ENCODE measurements at regions not wholly inside any gene's neighbourhood (a gene's known extent, or its start where the extent isn't known, plus 50 kb on each side); places are given as distances from the start of the nearest gene placed in this dataset.

DNA sequence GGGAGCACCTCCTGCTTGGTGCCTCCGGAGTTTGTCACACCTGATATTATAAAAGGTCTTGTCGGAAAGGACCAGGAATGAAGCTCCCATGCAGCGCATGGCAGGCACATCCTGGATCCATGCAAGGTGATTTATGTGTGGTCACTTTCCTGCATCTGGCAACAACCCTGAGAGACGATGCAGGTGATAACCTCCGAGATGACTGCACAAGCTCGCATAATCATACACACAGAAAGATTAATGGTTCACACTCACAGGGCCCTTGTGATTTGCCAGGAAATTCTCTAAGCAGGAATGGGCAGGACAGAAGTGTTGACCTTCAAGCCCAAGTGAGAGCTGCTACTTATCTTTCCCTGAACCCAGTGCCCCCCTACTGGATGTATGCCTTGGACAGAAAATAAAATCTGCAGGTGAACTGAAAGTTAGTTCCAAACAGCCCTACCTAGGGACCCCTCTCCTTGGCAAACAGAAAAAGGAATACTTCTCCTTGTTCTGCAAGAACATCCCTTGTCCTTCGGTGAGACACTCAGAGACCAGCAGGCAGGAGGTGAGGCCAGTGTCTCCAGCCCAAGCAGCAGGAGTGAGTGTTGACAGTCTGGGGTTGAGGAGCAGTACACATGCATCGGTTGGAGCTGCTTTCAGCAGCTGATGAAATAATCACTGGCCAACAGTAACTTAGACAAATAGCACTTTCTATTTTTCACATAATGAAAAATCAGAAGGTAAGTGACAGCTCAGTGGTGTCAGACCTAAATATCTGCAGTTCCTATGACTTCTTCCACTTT, 619.4 kb upstream of the B3GAT1 start:
- no peak overlapping the region for H3K4me3 ChIP-seq (ENCODE audit: low read depth, low read length, poor library complexity, severe bottlenecking)
- no peak overlapping the region for H3K4me2 ChIP-seq (ENCODE audit: low read length)
- H3K9me2 ChIP-seq (ENCODE audit: low read depth, low read length), result no peaks in the 10 kb centered on the region
- H2AFZ ChIP-seq (ENCODE audit: low read length), result no peak overlapping the region
- H3K36me3 ChIP-seq (ENCODE audit: insufficient read depth, low read length), result no peaks in the 10 kb centered on the region
- H3K27ac ChIP-seq (ENCODE audit: low read depth, low read length, poor library complexity, severe bottlenecking), result no peak overlapping the region
- H3K79me2 ChIP-seq (ENCODE audit: insufficient read depth, low read length), result no peaks in the 10 kb centered on the region
- no peak overlapping the region for H3K9ac ChIP-seq (ENCODE audit: low read length)
- H3F3A ChIP-seq (ENCODE audit: insufficient read depth, low read length), result no peaks in the 10 kb centered on the region
- H3K9me3 ChIP-seq (ENCODE audit: low read length), result no peaks in the 10 kb centered on the region
- H3K4me1 ChIP-seq (ENCODE audit: insufficient read depth, low read length, severe bottlenecking), result no peaks in the 10 kb centered on the region
- no peaks in the 10 kb centered on the region for H4K20me1 ChIP-seq (ENCODE audit: insufficient read depth, low read length)
- no peaks in the 10 kb centered on the region for H3K27me3 ChIP-seq (ENCODE audit: insufficient read depth, low read length)
- no peak for TF ChIP-seq EZH2 (IDR thresholded peaks at IDR 0.05; ENCODE audit: borderline replicate concordance, low read length)
- TF ChIP-seq, protein P1, sequence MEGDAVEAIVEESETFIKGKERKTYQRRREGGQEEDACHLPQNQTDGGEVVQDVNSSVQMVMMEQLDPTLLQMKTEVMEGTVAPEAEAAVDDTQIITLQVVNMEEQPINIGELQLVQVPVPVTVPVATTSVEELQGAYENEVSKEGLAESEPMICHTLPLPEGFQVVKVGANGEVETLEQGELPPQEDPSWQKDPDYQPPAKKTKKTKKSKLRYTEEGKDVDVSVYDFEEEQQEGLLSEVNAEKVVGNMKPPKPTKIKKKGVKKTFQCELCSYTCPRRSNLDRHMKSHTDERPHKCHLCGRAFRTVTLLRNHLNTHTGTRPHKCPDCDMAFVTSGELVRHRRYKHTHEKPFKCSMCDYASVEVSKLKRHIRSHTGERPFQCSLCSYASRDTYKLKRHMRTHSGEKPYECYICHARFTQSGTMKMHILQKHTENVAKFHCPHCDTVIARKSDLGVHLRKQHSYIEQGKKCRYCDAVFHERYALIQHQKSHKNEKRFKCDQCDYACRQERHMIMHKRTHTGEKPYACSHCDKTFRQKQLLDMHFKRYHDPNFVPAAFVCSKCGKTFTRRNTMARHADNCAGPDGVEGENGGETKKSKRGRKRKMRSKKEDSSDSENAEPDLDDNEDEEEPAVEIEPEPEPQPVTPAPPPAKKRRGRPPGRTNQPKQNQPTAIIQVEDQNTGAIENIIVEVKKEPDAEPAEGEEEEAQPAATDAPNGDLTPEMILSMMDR (IDR thresholded peaks at IDR 0.05; ENCODE audit: low read length), result no peak

DNA sequence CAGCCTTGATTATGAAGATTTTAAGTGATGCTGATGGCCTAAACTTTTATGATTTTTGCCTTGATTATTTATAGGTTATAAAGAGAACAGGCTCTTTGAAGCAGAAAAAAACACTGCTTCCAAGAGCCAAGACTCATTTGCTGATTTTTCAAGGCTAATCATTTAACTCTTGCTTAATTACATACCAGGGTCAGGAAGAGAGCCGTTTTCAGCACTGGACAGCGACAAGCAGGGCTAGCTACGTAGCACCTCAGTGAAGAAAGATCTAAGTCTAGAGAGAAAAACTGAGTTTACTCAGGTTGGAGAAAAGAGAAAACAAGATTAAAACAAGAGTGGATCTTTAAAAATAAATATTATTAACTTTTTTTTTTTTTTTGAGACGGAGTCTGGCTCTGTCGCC, 615.4 kb upstream of the B3GAT1 start:
- H2AFZ ChIP-seq (ENCODE audit: low read length), result no peak overlapping the region
- H3K9me2 ChIP-seq (ENCODE audit: low read depth, low read length), result no peaks in the 10 kb centered on the region
- no peaks in the 10 kb centered on the region for H3K27me3 ChIP-seq (ENCODE audit: insufficient read depth, low read length)
- no peaks in the 10 kb centered on the region for H3K9me3 ChIP-seq (ENCODE audit: low read length)
- no peaks in the 10 kb centered on the region for H4K20me1 ChIP-seq (ENCODE audit: insufficient read depth, low read length)
- no peak overlapping the region for H3K27ac ChIP-seq (ENCODE audit: low read depth, low read length, poor library complexity, severe bottlenecking)
- H3K4me2 ChIP-seq (ENCODE audit: low read length), result no peak overlapping the region
- no peaks in the 10 kb centered on the region for H3K4me1 ChIP-seq (ENCODE audit: insufficient read depth, low read length, severe bottlenecking)
- H3K9ac ChIP-seq (ENCODE audit: low read length), result no peak overlapping the region
- TF ChIP-seq EZH2 (IDR thresholded peaks at IDR 0.05; ENCODE audit: borderline replicate concordance, low read length), result no peak
- TF ChIP-seq, protein P1 (IDR thresholded peaks at IDR 0.05; ENCODE audit: low read length), result no peak
- no peaks in the 10 kb centered on the region for H3F3A ChIP-seq (ENCODE audit: insufficient read depth, low read length)
- H3K79me2 ChIP-seq (ENCODE audit: insufficient read depth, low read length), result no peaks in the 10 kb centered on the region
- H3K36me3 ChIP-seq (ENCODE audit: insufficient read depth, low read length), result no peaks in the 10 kb centered on the region
- H3K4me3 ChIP-seq (ENCODE audit: low read depth, low read length, poor library complexity, severe bottlenecking), result no peak overlapping the region

DNA sequence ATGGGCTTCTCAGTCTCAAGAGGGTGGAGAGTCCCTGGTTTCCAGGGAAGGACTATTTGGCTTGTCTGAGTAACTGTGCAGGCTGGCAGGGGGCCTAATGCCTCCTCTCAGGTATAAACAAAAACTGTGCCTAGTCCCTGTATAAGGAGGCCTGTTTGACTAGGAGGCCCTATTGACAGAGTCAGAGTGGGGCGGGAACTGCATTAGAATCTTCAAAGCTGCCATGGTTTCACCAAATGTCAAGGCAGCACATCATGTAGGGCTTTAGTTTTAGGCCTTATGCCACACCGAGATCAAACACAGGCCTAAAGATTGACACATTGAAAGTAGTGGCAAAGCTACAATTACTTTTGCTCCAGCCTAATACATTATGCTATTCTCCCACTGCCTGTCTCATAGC, 611.5 kb upstream of the B3GAT1 start:
- H3K4me1 ChIP-seq (ENCODE audit: insufficient read depth, low read length, severe bottlenecking), result no peaks in the 10 kb centered on the region
- no peak overlapping the region for H2AFZ ChIP-seq (ENCODE audit: low read length)
- TF ChIP-seq, protein P1 (IDR thresholded peaks at IDR 0.05; ENCODE audit: low read length), result no peak
- TF ChIP-seq EZH2 (IDR thresholded peaks at IDR 0.05; ENCODE audit: borderline replicate concordance, low read length), result no peak
- H3K9me2 ChIP-seq (ENCODE audit: low read depth, low read length), result no peaks in the 10 kb centered on the region
- no peaks in the 10 kb centered on the region for H3K9me3 ChIP-seq (ENCODE audit: low read length)
- no peak overlapping the region for H3K27ac ChIP-seq (ENCODE audit: low read depth, low read length, poor library complexity, severe bottlenecking)
- no peak overlapping the region for H3K9ac ChIP-seq (ENCODE audit: low read length)
- no peaks in the 10 kb centered on the region for H3K79me2 ChIP-seq (ENCODE audit: insufficient read depth, low read length)
- H3K4me3 ChIP-seq (ENCODE audit: low read depth, low read length, poor library complexity, severe bottlenecking), result no peak overlapping the region
- H3K36me3 ChIP-seq (ENCODE audit: insufficient read depth, low read length), result no peaks in the 10 kb centered on the region
- H3F3A ChIP-seq (ENCODE audit: insufficient read depth, low read length), result no peaks in the 10 kb centered on the region
- no peak overlapping the region for H3K4me2 ChIP-seq (ENCODE audit: low read length)
- H4K20me1 ChIP-seq (ENCODE audit: insufficient read depth, low read length), result no peaks in the 10 kb centered on the region
- no peaks in the 10 kb centered on the region for H3K27me3 ChIP-seq (ENCODE audit: insufficient read depth, low read length)

All from OCI-LY1 (cell line).